K562 (cell line): ENCODE measurements at regions not wholly inside any gene's neighbourhood (a gene's known extent, or its start where the extent isn't known, plus 50 kb on each side); places are given as distances from the start of the nearest gene placed in this dataset.

ENCODE experiments used
- ATAC-seq: fragments of 200-7000 bp; cut with Tn5 transposase; 3 replicates; pipeline ENCODE4 v1.9.1; 2020; ENCODE audit warnings: moderate library complexity
- BruUV-seq: library from RNA; stranded (reverse); fragments of 400-500 nt; replicated peaks from 2 replicates; lab custom pipeline; 2021; lab: Mats Ljungman, UMichigan
- CTCF ChIA-PET: fragments of 300-600 bp; formaldehyde crosslinking; extraction: SDS; loops from one replicate; lab custom pipeline; 2021; ENCODE audit warnings: low intra/inter-chr PET ratio; lab: Yijun Ruan, JAX
- POLR2A ChIA-PET: fragments of 300-600, 350-650 bp; sonication (Branson Sonifier 250); formaldehyde crosslinking; extraction: SDS; loops from one replicate; lab custom pipeline; 2021; ENCODE audit warnings: antibody characterized with exemption, inconsistent platforms; lab: Yijun Ruan, JAX
- DNase-seq, 4 experiments: peaks; one replicate each; pipeline versions ENCODE4 v3.0.0 to v3.0.0-alpha.2; 2011 to 2018; ENCODE audit warnings: low spot score in 3 of 4, mixed read lengths in 3 of 4; ENCODE audit errors: extremely low read depth in 1 of 4
- FAIRE-seq: peaks from 2 replicates; lab custom pipeline; 2011; peaks lifted over from hg19 to GRCh38; lab: Jason Lieb, UNC
- H2AFZ ChIP-seq: 2 replicates; pipeline ENCODE4 v1.6.0; 2011; ENCODE audit warnings: low read depth, low read length, control low read depth, inconsistent platforms
- H3K27ac ChIP-seq: fragments of 200-600 bp; 3 replicates; pipeline ENCODE4 v1.8.0; 2011; ENCODE audit warnings: low read depth, mild to moderate bottlenecking, control low read depth, inconsistent platforms, low read length, moderate library complexity, mixed read lengths; ENCODE audit errors: extremely low read depth
- H3K27me3 ChIP-seq, 2 experiments: fragments of 300-600 bp in 1 of 2; 2 replicates in 1 of 2; 3 replicates in 1 of 2; pipeline versions ENCODE4 v1.6.0 to v1.8.0; 2011; ENCODE audit warnings: inconsistent platforms in 2 of 2, low read length in 2 of 2, mild to moderate bottlenecking in 1 of 2, mixed read lengths in 1 of 2, moderate library complexity in 1 of 2; ENCODE audit not compliant: control insufficient read depth in 2 of 2, insufficient read depth in 2 of 2
- H3K36me3 ChIP-seq: fragments of 300-600 bp; 3 replicates; pipeline ENCODE4 v1.8.0; 2011; ENCODE audit warnings: mild to moderate bottlenecking, low read length, inconsistent platforms; ENCODE audit not compliant: control insufficient read depth, insufficient read depth
- H3K4me1 ChIP-seq, 2 experiments: fragments of 200-600 bp in 1 of 2; replicated peaks in 1 of 2; 2 replicates in 1 of 2; 3 replicates in 1 of 2; pipeline versions ENCODE4 v1.5.1 to v1.8.0; 2011; ENCODE audit warnings: inconsistent platforms in 2 of 2, low read length in 2 of 2, mild to moderate bottlenecking in 1 of 2, mixed read lengths in 1 of 2, moderate library complexity in 1 of 2; ENCODE audit not compliant: control insufficient read depth in 2 of 2, insufficient read depth in 2 of 2
- H3K4me2 ChIP-seq: 2 replicates; pipeline ENCODE4 v1.6.1; 2011; ENCODE audit warnings: low read length, control low read depth, inconsistent platforms, mixed read lengths; ENCODE audit not compliant: insufficient read depth
- H3K4me3 ChIP-seq: fragments of 200-600 bp; sonication (generic), shearing (Covaris generic); 2 replicates; pipeline ENCODE4 v1.5.1; 2016; ENCODE audit warnings: control low read depth, inconsistent platforms
- H3K79me2 ChIP-seq: fragments of 200-600 bp; 3 replicates; pipeline ENCODE4 v1.8.0; 2011; ENCODE audit warnings: low read length, inconsistent platforms; ENCODE audit not compliant: control insufficient read depth, insufficient read depth
- H3K9ac ChIP-seq, 2 experiments: 2 replicates each; pipeline versions ENCODE4 v1.6.0 to v1.6.1; 2011; ENCODE audit warnings: low read depth in 2 of 2, low read length in 2 of 2, control low read depth in 1 of 2, inconsistent platforms in 1 of 2, mild to moderate bottlenecking in 1 of 2, mixed read lengths in 1 of 2; ENCODE audit not compliant: insufficient read depth in 1 of 2
- H3K9me1 ChIP-seq: one replicate; pipeline ENCODE4 v1.6.0; 2011; ENCODE audit warnings: inconsistent platforms, mild to moderate bottlenecking, low read length, moderate library complexity; ENCODE audit not compliant: control insufficient read depth, insufficient read depth
- H3K9me3 ChIP-seq: replicated peaks from 2 replicates; pipeline ENCODE4 v1.5.1; 2011; ENCODE audit warnings: low read depth, low read length, inconsistent platforms; ENCODE audit not compliant: control insufficient read depth, insufficient read depth
- H4K20me1 ChIP-seq: replicated peaks from 2 replicates; pipeline ENCODE4 v1.6.1; 2011; ENCODE audit warnings: low read length, inconsistent platforms, mixed read lengths; ENCODE audit not compliant: control insufficient read depth, insufficient read depth
- CXXC5 ChIP-seq: fragments of 250-450 bp; sonication (Bioruptor Pico); IDR thresholded peaks from 2 replicates; pipeline ENCODE4 v1.8.0; 2022; ENCODE audit warnings: inconsistent platforms, mild to moderate bottlenecking, moderate library complexity
- DMBX1 ChIP-seq: fragments of 250-450 bp; sonication (Bioruptor Pico); IDR thresholded peaks from 2 replicates; pipeline ENCODE4 v1.8.0; 2022; ENCODE audit warnings: inconsistent platforms, mild to moderate bottlenecking, moderate library complexity, borderline replicate concordance
- E2F3 ChIP-seq: fragments of 250-450 bp; sonication (Bioruptor Pico); IDR thresholded peaks from 2 replicates; pipeline ENCODE4 v1.4.0; 2020; ENCODE audit warnings: mild to moderate bottlenecking
- FOXP1 ChIP-seq: sonication (generic); formaldehyde crosslinking; IDR thresholded peaks from 2 replicates; pipeline ENCODE4 v1.8.0; 2022; ENCODE audit warnings: mild to moderate bottlenecking, missing genetic modification reagents
- NR2C1 ChIP-seq, 2 experiments: fragments of 450-650 bp; IDR thresholded peaks; 2 replicates each; pipeline ENCODE4 v1.6.1; 2017; ENCODE audit warnings: mild to moderate bottlenecking in 2 of 2, antibody characterized with exemption in 1 of 2, inconsistent platforms in 1 of 2, missing compliant biosample characterization in 1 of 2, missing genetic modification characterization in 1 of 2
- RBBP5 ChIP-seq: fragments of 200-600 bp; sonication (generic); IDR thresholded peaks from 2 replicates; pipeline ENCODE4 v1.6.1; 2012; ENCODE audit warnings: borderline replicate concordance, mild to moderate bottlenecking, low read length, control low read depth, inconsistent platforms; ENCODE audit not compliant: insufficient read depth, poor library complexity, severe bottlenecking
- RFX7 ChIP-seq: fragments of 250-450 bp; sonication (Bioruptor Pico); IDR thresholded peaks from 2 replicates; pipeline ENCODE4 v1.5.1; 2021; ENCODE audit warnings: mild to moderate bottlenecking
- SIN3A ChIP-seq, 2 experiments: fragments of 150-350 bp in 1 of 2; IDR thresholded peaks; 2 replicates each; pipeline ENCODE4 v1.6.1; 2011 to 2016; ENCODE audit warnings: borderline replicate concordance in 2 of 2, low read depth in 2 of 2, low read length in 2 of 2, mild to moderate bottlenecking in 2 of 2, moderate library complexity in 2 of 2; ENCODE audit not compliant: control insufficient read depth in 1 of 2
- SMC3 ChIP-seq: conservative IDR thresholded peaks from 2 replicates; pipeline ENCODE4 v1.6.1; 2011; ENCODE audit warnings: low read depth, low read length, improper control_type of control experiment; ENCODE audit not compliant: insufficient read depth
- ZBTB7A ChIP-seq: IDR thresholded peaks from 2 replicates; pipeline ENCODE4 v1.6.1; 2011; ENCODE audit warnings: low read depth, mild to moderate bottlenecking, low read length, moderate library complexity, borderline replicate concordance; ENCODE audit not compliant: control insufficient read depth
- ZNF24 ChIP-seq: fragments of 450-650 bp; IDR thresholded peaks from 2 replicates; pipeline ENCODE4 v1.6.1; 2016
- WGBS: fragments of 100-300 bp; shearing (Covaris generic); methylation state at CpG from one replicate; pipeline ENCODE4 v1.1.6; 2016; ENCODE audit warnings: low coverage, mixed read lengths; ENCODE audit not compliant: insufficient coverage; ENCODE audit errors: missing lambda C conversion rate; 5-methylcytosine and 5-hydroxymethylcytosine counted together
- in situ Hi-C: fragments of 300-500 bp; cut with MboI; formaldehyde crosslinking; loops from 4 replicates; pipeline ENCODE4 v1.15.0; 2018; ENCODE audit warnings: inconsistent platforms, mixed read lengths
- intact Hi-C: fragments of 100-400 bp; cut with micrococcal nuclease; formaldehyde crosslinking; loops from 2 replicates; pipeline ENCODE4 v1.14.2; 2022
- TF ChIP-seq, protein P1 (sequence below), 2 experiments: IDR thresholded peaks in 1 of 2; conservative IDR thresholded peaks in 1 of 2; 2 replicates each; pipeline ENCODE4 v1.6.1; 2016; ENCODE audit warnings: low read depth in 2 of 2, mild to moderate bottlenecking in 1 of 2, missing compliant biosample characterization in 1 of 2, missing genetic modification characterization in 1 of 2, moderate library complexity in 1 of 2
- TF ChIP-seq, protein P2 (sequence below): fragments of 450-650 bp; formaldehyde crosslinking; IDR thresholded peaks from 2 replicates; pipeline ENCODE4 v1.4.0; 2020; ENCODE audit warnings: mild to moderate bottlenecking, moderate library complexity
- TF ChIP-seq, protein P3 (sequence below): fragments of 450-650 bp; IDR thresholded peaks from 2 replicates; pipeline ENCODE4 v1.6.1; 2017; ENCODE audit warnings: antibody characterized with exemption

DNA sequence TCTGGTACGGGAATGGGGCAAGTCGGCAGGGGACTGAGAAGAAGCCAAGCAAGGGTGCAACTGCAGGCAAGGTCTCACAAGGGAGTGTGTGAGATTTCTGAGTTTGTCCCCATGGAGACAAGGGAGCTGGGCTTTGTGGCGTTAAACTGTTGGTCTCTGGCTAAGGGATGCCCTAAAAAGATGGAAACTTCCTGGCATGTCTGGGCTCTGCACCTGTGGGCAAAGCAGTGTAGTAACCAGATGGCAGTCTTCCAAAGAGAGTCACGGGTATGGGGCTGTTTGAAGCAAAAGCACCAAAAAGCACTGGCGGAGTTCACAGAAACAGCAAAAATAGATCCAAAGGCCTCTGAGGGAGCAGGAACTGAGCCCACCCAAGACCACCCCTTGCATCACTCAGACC lies 104.8 kb upstream of the SLC44A3 start (continued):
- TF ChIP-seq DMBX1 (no peak), NR2C1 (IDR thresholded peaks at IDR 0.05) (no peak), NR2C1 (tag; IDR thresholded peaks at IDR 0.05) (no peak), RFX7 (CRISPR knock-in tag) (no peak)

DNA sequence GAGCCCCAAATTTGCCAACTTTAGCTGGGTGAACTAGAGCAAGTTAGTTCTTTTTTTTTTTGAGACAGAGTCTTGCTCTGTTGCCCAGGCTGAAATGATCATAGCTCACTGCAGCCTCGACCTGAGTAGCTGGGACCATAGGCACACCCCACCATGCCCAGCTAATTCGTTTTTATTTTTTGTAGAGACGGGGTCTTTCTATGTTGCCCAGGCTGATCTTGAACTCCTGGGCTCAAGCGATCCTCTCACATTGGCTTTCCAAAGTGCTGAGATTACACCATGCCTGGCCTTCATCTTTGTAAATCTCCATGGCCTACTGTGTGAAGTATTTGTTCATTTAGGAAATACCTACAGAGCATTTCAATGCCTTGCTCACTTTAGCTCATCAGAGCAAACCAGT lies 105.6 kb upstream of the SLC44A3 start:
- DNase-seq = no peak
- Histone ChIP-seq H3K27me3 (peaks cover 5 to 40% of the 10 kb centered on the region in 2 experiments; a peak in 4 of 5 replicates), H3K27ac (no peak overlapping the region), H3K4me1 (no peaks in the 10 kb centered on the region), H3K4me3 (no peak overlapping the region), H3K9ac (no peak overlapping the region), H3K79me2 (no peaks in the 10 kb centered on the region), H3K36me3 (no peaks in the 10 kb centered on the region), H3K9me1 (no peaks in the 10 kb centered on the region), H4K20me1 (no peaks in the 10 kb centered on the region), H3K4me2 (no peak overlapping the region), H3K9me3 (no peaks in the 10 kb centered on the region), H2AFZ (no peak overlapping the region)
- ChIA-PET POLR2A (interaction anchor here (0.7 kb wide), 1 partner anchor 9 kb away, joined by 4 read pairs; no protein-coding TSS in a partner anchor), CTCF (no interaction called here)
- no peak for ATAC-seq
- 0% methylated on average over 4 of the region's 4 CpGs for WGBS
- in situ Hi-C loops = no loop called here
- intact Hi-C loops = no loop called here
- BruUV-seq = no TSS peak
- FAIRE-seq = no peak
- TF ChIP-seq, protein P1, sequence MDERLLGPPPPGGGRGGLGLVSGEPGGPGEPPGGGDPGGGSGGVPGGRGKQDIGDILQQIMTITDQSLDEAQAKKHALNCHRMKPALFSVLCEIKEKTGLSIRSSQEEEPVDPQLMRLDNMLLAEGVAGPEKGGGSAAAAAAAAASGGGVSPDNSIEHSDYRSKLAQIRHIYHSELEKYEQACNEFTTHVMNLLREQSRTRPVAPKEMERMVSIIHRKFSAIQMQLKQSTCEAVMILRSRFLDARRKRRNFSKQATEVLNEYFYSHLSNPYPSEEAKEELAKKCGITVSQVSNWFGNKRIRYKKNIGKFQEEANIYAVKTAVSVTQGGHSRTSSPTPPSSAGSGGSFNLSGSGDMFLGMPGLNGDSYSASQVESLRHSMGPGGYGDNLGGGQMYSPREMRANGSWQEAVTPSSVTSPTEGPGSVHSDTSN (CRISPR knock-in tag; IDR thresholded peaks at IDR 0.05; ENCODE audit: low read depth) = no peak
- TF ChIP-seq, protein P1 (tag; conservative IDR thresholded peaks at IDR 0.05; ENCODE audit: low read depth) = no peak
- TF ChIP-seq FOXP1 (CRISPR knock-in tag) (no peak), RBBP5 (no peak), SMC3 (no peak), ZBTB7A (no peak), E2F3 (CRISPR knock-in tag) (no peak), SIN3A (IDR thresholded peaks at IDR 0.05; ENCODE audit: borderline replicate concordance in 2 of 2, control insufficient read depth in 1 of 2, low read depth in 2 of 2, low read length in 2 of 2) (no peak), CXXC5 (CRISPR knock-in tag) (no peak), ZNF24 (no peak)
- TF ChIP-seq, protein P2, sequence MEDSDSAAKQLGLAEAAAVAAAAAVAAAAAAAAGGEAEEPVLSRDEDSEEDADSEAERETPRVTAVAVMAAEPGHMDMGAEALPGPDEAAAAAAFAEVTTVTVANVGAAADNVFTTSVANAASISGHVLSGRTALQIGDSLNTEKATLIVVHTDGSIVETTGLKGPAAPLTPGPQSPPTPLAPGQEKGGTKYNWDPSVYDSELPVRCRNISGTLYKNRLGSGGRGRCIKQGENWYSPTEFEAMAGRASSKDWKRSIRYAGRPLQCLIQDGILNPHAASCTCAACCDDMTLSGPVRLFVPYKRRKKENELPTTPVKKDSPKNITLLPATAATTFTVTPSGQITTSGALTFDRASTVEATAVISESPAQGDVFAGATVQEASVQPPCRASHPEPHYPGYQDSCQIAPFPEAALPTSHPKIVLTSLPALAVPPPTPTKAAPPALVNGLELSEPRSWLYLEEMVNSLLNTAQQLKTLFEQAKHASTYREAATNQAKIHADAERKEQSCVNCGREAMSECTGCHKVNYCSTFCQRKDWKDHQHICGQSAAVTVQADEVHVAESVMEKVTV (CRISPR knock-in tag) = no peak
- TF ChIP-seq, protein P3, sequence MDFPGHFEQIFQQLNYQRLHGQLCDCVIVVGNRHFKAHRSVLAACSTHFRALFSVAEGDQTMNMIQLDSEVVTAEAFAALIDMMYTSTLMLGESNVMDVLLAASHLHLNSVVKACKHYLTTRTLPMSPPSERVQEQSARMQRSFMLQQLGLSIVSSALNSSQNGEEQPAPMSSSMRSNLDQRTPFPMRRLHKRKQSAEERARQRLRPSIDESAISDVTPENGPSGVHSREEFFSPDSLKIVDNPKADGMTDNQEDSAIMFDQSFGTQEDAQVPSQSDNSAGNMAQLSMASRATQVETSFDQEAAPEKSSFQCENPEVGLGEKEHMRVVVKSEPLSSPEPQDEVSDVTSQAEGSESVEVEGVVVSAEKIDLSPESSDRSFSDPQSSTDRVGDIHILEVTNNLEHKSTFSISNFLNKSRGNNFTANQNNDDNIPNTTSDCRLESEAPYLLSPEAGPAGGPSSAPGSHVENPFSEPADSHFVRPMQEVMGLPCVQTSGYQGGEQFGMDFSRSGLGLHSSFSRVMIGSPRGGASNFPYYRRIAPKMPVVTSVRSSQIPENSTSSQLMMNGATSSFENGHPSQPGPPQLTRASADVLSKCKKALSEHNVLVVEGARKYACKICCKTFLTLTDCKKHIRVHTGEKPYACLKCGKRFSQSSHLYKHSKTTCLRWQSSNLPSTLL = no peak
